ENCODE measurements at regions not wholly inside any gene's neighbourhood (a gene's known extent, or its start where the extent isn't known, plus 50 kb on each side); places are given as distances from the start of the nearest gene placed in this dataset.

GRCh38 chr17:15177343-15177742 is 87.8 kb downstream of the PMP22 start:
- H3K27ac ChIP-seq: no peak overlapping the region
- no peaks in the 10 kb centered on the region for H3K9me3 ChIP-seq
- WGBS, 2 donors: 81 to 87% methylated on average over 2 of the region's 2 CpGs
- no peaks in the 10 kb centered on the region for H3K4me1 ChIP-seq
- no peaks in the 10 kb centered on the region for H3K36me3 ChIP-seq
- intact Hi-C loops (cut with DNase I): no loop called here
- TF ChIP-seq CTCF (IDR thresholded peaks at IDR 0.05): no peak
- no peak for TF ChIP-seq POLR2A (IDR thresholded peaks at IDR 0.05)
- H3K4me3 ChIP-seq: no peak overlapping the region
- DNase-seq: no peak
- H3K27me3 ChIP-seq: peaks cover 0 to 4% (median 0%) of the 10 kb centered on the region in 4 donors

- Histone ChIP-seq H3K4me3 (no peak overlapping the region), H3K36me3 (no peaks in the 10 kb centered on the region), H3K27me3 (peaks cover 0 to 4% (median 0%) of the 10 kb centered on the region in 4 donors), H3K9me3 (no peaks in the 10 kb centered on the region), H3K4me1 (no peaks in the 10 kb centered on the region), H3K27ac (no peak overlapping the region)
- TF ChIP-seq CTCF (IDR thresholded peaks at IDR 0.05) (no peak), POLR2A (IDR thresholded peaks at IDR 0.05) (no peak)
- intact Hi-C loops (cut with DNase I): no loop called here
- DNase-seq: no peak
- 40 to 60% methylated on average over 7 of the region's 7 CpGs for WGBS, 2 donors
Observed at GRCh38 chr17:15175356-15175755, 89.8 kb downstream of the PMP22 start.

- DNase-seq: no peak
- Histone ChIP-seq H3K9me3 (no peaks in the 10 kb centered on the region), H3K27ac (no peak overlapping the region), H3K36me3 (no peaks in the 10 kb centered on the region), H3K27me3 (no peaks in the 10 kb centered on the region), H3K4me1 (no peaks in the 10 kb centered on the region), H3K4me3 (no peak overlapping the region)
- intact Hi-C loops (cut with DNase I): no loop called here
- 27 to 30% methylated on average over 8 to 9 of the region's 9 CpGs for WGBS, 2 donors
- TF ChIP-seq CTCF (IDR thresholded peaks at IDR 0.05) (peak; percentile 45 to 84 (median 74)), POLR2A (IDR thresholded peaks at IDR 0.05) (no peak)
Observed at GRCh38 chr17:15171167-15172047, 93.7 kb downstream of the PMP22 start.

- 38 to 61% methylated on average over 2 of the region's 2 CpGs for WGBS, 2 donors
- Histone ChIP-seq H3K27me3 (no peaks in the 10 kb centered on the region), H3K9me3 (no peaks in the 10 kb centered on the region), H3K27ac (no peak overlapping the region), H3K4me1 (no peaks in the 10 kb centered on the region), H3K36me3 (no peaks in the 10 kb centered on the region), H3K4me3 (no peak overlapping the region)
- DNase-seq: no peak
- no peak for TF ChIP-seq CTCF (IDR thresholded peaks at IDR 0.05)
- no peak for TF ChIP-seq POLR2A (IDR thresholded peaks at IDR 0.05)
- intact Hi-C loops (cut with DNase I): no loop called here
Observed at GRCh38 chr17:15169676-15170075, 95.5 kb downstream of the PMP22 start.

- intact Hi-C loops (cut with DNase I): no loop called here
- Histone ChIP-seq H3K9me3 (no peaks in the 10 kb centered on the region), H3K4me3 (no peak overlapping the region), H3K27me3 (no peaks in the 10 kb centered on the region), H3K36me3 (no peaks in the 10 kb centered on the region), H3K4me1 (no peaks in the 10 kb centered on the region), H3K27ac (no peak overlapping the region)
- no peak for DNase-seq
- TF ChIP-seq CTCF (IDR thresholded peaks at IDR 0.05): no peak
- no peak for TF ChIP-seq POLR2A (IDR thresholded peaks at IDR 0.05)
- WGBS, 2 donors: 68 to 92% methylated on average over 4 of the region's 4 CpGs
Observed at GRCh38 chr17:15168379-15168778, 96.7 kb downstream of the PMP22 start.
